Endothelial cell of umbilical vein (primary cell): ENCODE measurements at regions not wholly inside any gene's neighbourhood (a gene's known extent, or its start where the extent isn't known, plus 50 kb on each side); places are given as distances from the start of the nearest gene placed in this dataset.

Experiments
- BruUV-seq: library from RNA; stranded (reverse); fragments of 400-500 nt; replicated peaks from 2 replicates; lab custom pipeline; 2021; lab: Mats Ljungman, UMichigan
- CTCF ChIA-PET: fragments of 300-600, 350-600 bp; sonication (Branson Sonifier 250); formaldehyde crosslinking; loops from one replicate; lab custom pipeline; 2021; ENCODE audit warnings: antibody characterized with exemption, inconsistent platforms; lab: Charles Lee
- POLR2A ChIA-PET: fragments of 300-600, 350-600 bp; sonication (Branson Sonifier 250); formaldehyde crosslinking; loops from one replicate; lab custom pipeline; 2021; ENCODE audit warnings: antibody characterized with exemption, inconsistent platforms; lab: Charles Lee
- DNase-seq: peaks from one replicate; pipeline ENCODE4 v3.0.0-alpha.2; 2011; ENCODE audit warnings: low read depth, low spot score
- FAIRE-seq: peaks from 2 replicates; lab custom pipeline; 2011; peaks lifted over from hg19 to GRCh38; lab: Jason Lieb, UNC
- H2AFZ ChIP-seq: 2 replicates; pipeline ENCODE4 v1.6.0; 2012; ENCODE audit warnings: low read depth, low read length, control low read depth, inconsistent platforms
- H3K27ac ChIP-seq: 2 replicates; pipeline ENCODE4 v1.5.1; 2011; ENCODE audit warnings: low read depth, mild to moderate bottlenecking, control low read depth, low read length, moderate library complexity; ENCODE audit not compliant: insufficient read depth
- H3K27me3 ChIP-seq, 2 experiments: 2 replicates each; pipeline versions ENCODE4 v1.6.0 to v1.6.1; 2011; ENCODE audit warnings: low read length in 2 of 2, mixed read lengths in 1 of 2; ENCODE audit not compliant: control insufficient read depth in 2 of 2, insufficient read depth in 2 of 2
- H3K36me3 ChIP-seq, 2 experiments: 2 replicates in 1 of 2; 3 replicates in 1 of 2; pipeline ENCODE4 v1.5.1; 2011; ENCODE audit warnings: low read length in 2 of 2, mild to moderate bottlenecking in 1 of 2, moderate library complexity in 1 of 2; ENCODE audit not compliant: control insufficient read depth in 2 of 2, insufficient read depth in 2 of 2; ENCODE audit errors: extremely low read depth in 1 of 2
- H3K4me1 ChIP-seq: 3 replicates; pipeline ENCODE4 v1.5.1; 2011; ENCODE audit warnings: mild to moderate bottlenecking, low read length; ENCODE audit not compliant: control insufficient read depth, insufficient read depth; ENCODE audit errors: extremely low read depth
- H3K4me2 ChIP-seq: 2 replicates; pipeline ENCODE4 v1.6.1; 2011; ENCODE audit warnings: low read length, control low read depth, mixed read lengths; ENCODE audit not compliant: insufficient read depth
- H3K4me3 ChIP-seq, 3 experiments: fragments of 200-600 bp in 1 of 3; sonication (generic), shearing (Covaris generic) in 1 of 3; replicated peaks in 1 of 3; 2 replicates each; pipeline ENCODE4 v1.5.1; 2011 to 2016; ENCODE audit warnings: control low read depth in 3 of 3, low read length in 3 of 3, mild to moderate bottlenecking in 2 of 3, inconsistent platforms in 1 of 3, low read depth in 1 of 3, moderate library complexity in 1 of 3; ENCODE audit not compliant: insufficient read depth in 1 of 3
- H3K79me2 ChIP-seq: 2 replicates; pipeline ENCODE4 v1.6.0; 2012; ENCODE audit warnings: low read length, inconsistent platforms; ENCODE audit not compliant: control insufficient read depth, insufficient read depth
- H3K9ac ChIP-seq: replicated peaks from 2 replicates; pipeline ENCODE3; 2011; ENCODE audit warnings: low read length, control low read depth; ENCODE audit not compliant: insufficient read depth; ENCODE audit errors: extremely low read depth
- H3K9me1 ChIP-seq: replicated peaks from 3 replicates; pipeline ENCODE4 v1.6.0; 2011; ENCODE audit warnings: mild to moderate bottlenecking, low read length; ENCODE audit not compliant: control insufficient read depth, insufficient read depth; ENCODE audit errors: extremely low read depth
- H3K9me3 ChIP-seq: replicated peaks from 2 replicates; pipeline ENCODE4 v1.5.1; 2012; ENCODE audit warnings: low read length, inconsistent platforms; ENCODE audit not compliant: control insufficient read depth, insufficient read depth
- H4K20me1 ChIP-seq: replicated peaks from 2 replicates; pipeline ENCODE3; 2011; ENCODE audit warnings: mild to moderate bottlenecking, low read length; ENCODE audit not compliant: control insufficient read depth, insufficient read depth; ENCODE audit errors: extremely low read depth
- CTCF ChIP-seq, 2 donors: IDR thresholded peaks; 1 replicate in 1 of 2; 2 replicates in 1 of 2; pipeline ENCODE4 v1.5.1; 2011; ENCODE audit warnings: low read length in 2 of 2, mild to moderate bottlenecking in 2 of 2, moderate library complexity in 2 of 2, control low read depth in 1 of 2, inconsistent platforms in 1 of 2, low read depth in 1 of 2; ENCODE audit not compliant: insufficient read depth in 1 of 2; ENCODE audit errors: extremely low read depth in 1 of 2
- EZH2 ChIP-seq: IDR thresholded peaks from 2 replicates; pipeline ENCODE4 v1.6.1; 2012; ENCODE audit warnings: borderline replicate concordance, low read depth, mild to moderate bottlenecking, moderate library complexity, low read length, inconsistent platforms; ENCODE audit not compliant: severe bottlenecking
- FOS ChIP-seq: IDR thresholded peaks from 2 replicates; pipeline ENCODE4 v1.6.1; 2011; ENCODE audit warnings: mild to moderate bottlenecking, low read length, moderate library complexity, borderline replicate concordance; ENCODE audit not compliant: insufficient read depth
- GATA2 ChIP-seq: IDR thresholded peaks from 2 replicates; pipeline ENCODE4 v1.7.0; 2011; ENCODE audit warnings: low read depth, mild to moderate bottlenecking, moderate library complexity, mixed read lengths, low read length; ENCODE audit not compliant: insufficient read length, insufficient read depth
- JUN ChIP-seq: IDR thresholded peaks from 2 replicates; pipeline ENCODE4 v1.6.1; 2011; ENCODE audit warnings: borderline replicate concordance, low read depth; ENCODE audit not compliant: insufficient read length, insufficient read depth
- MAX ChIP-seq: IDR thresholded peaks from 2 replicates; pipeline ENCODE4 v1.6.1; 2011; ENCODE audit not compliant: insufficient read depth, insufficient read length
- MYC ChIP-seq: IDR thresholded peaks from one replicate; pipeline ENCODE4 v1.6.1; 2011; ENCODE audit warnings: mild to moderate bottlenecking, low read depth, low read length
- POLR2A ChIP-seq: IDR thresholded peaks from 2 replicates; pipeline ENCODE4 v1.6.1; 2012; ENCODE audit warnings: low read depth, mild to moderate bottlenecking, control low read depth, low read length
- POLR2AphosphoS5 ChIP-seq: IDR thresholded peaks from 2 replicates; pipeline ENCODE4 v1.6.1; 2012; ENCODE audit warnings: low read depth, mild to moderate bottlenecking, control low read depth, low read length, moderate library complexity; ENCODE audit not compliant: insufficient read depth
- dilution Hi-C: fragments of 300-500 bp; cut with MboI; formaldehyde crosslinking; loops from one replicate; pipeline ENCODE4 v1.15.0; 2019; ENCODE audit warnings: low sequenced_read_pairs; ENCODE audit not compliant: extremely low pct_ligation_motif_present
- intact Hi-C: fragments of 100-400 bp; cut with micrococcal nuclease; formaldehyde crosslinking; loops from one replicate; pipeline ENCODE4 v1.10.0; 2022

GRCh38 chr3:117018655-117019054 lies 309.1 kb downstream of the TUSC7 start:
- Histone ChIP-seq H3K79me2 (no peaks in the 10 kb centered on the region), H3K36me3 (no peaks in the 10 kb centered on the region), H3K9ac (no peak overlapping the region), H3K27me3 (peaks cover 4 to 9% of the 10 kb centered on the region in 2 experiments), H3K9me3 (no peaks in the 10 kb centered on the region), H4K20me1 (no peaks in the 10 kb centered on the region), H3K9me1 (no peaks in the 10 kb centered on the region), H3K27ac (no peak overlapping the region), H3K4me1 (no peaks in the 10 kb centered on the region), H3K4me2 (no peak overlapping the region), H3K4me3 (no peak overlapping the region), H2AFZ (no peak overlapping the region)
- DNase-seq = no peak
- dilution Hi-C loops = no loop called here
- no peak for FAIRE-seq
- TF ChIP-seq POLR2A (no peak), POLR2AphosphoS5 (no peak), CTCF (IDR thresholded peaks at IDR 0.05; ENCODE audit: extremely low read depth in 1 of 2, insufficient read depth in 1 of 2, low read depth in 1 of 2, low read length in 2 of 2) (no peak), FOS (no peak), EZH2 (no peak), JUN (no peak), MAX (no peak), MYC (no peak), GATA2 (no peak)
- no TSS peak for BruUV-seq
- ChIA-PET CTCF (interaction anchor here (0.6 to 2.7 kb wide), 32 partner anchors 8 to 1865 kb away, joined by 3 to 27 read pairs (median 4); no protein-coding TSS in a partner anchor), POLR2A (no interaction called here)
- intact Hi-C loops = loop anchor here (1.0 to 10.0 kb wide), 8 partner anchors 40 to 979 kb away; no protein-coding TSS in a partner anchor
